K562 (cell line): ENCODE measurements at regions not wholly inside any gene's neighbourhood (a gene's known extent, or its start where the extent isn't known, plus 50 kb on each side); places are given as distances from the start of the nearest gene placed in this dataset.
"Not testable (repeated sequence)": the region's sequence is repeated elsewhere in the genome, so short reads cannot be mapped to it uniquely, and the experiment has no call there.

Source experiments
- ATAC-seq: fragments of 200-7000 bp; cut with Tn5 transposase; 3 replicates; pipeline ENCODE4 v1.9.1; 2020; ENCODE audit warnings: moderate library complexity
- BruUV-seq: library from RNA; stranded (reverse); fragments of 400-500 nt; replicated peaks from 2 replicates; lab custom pipeline; 2021; lab: Mats Ljungman, UMichigan
- CTCF ChIA-PET: fragments of 300-600 bp; formaldehyde crosslinking; extraction: SDS; loops from one replicate; lab custom pipeline; 2021; ENCODE audit warnings: low intra/inter-chr PET ratio; lab: Yijun Ruan, JAX
- POLR2A ChIA-PET: fragments of 300-600, 350-650 bp; sonication (Branson Sonifier 250); formaldehyde crosslinking; extraction: SDS; loops from one replicate; lab custom pipeline; 2021; ENCODE audit warnings: antibody characterized with exemption, inconsistent platforms; lab: Yijun Ruan, JAX
- DNase-seq, 4 experiments: peaks; one replicate each; pipeline versions ENCODE4 v3.0.0 to v3.0.0-alpha.2; 2011 to 2018; ENCODE audit warnings: low spot score in 3 of 4, mixed read lengths in 3 of 4; ENCODE audit errors: extremely low read depth in 1 of 4
- FAIRE-seq: peaks from 2 replicates; lab custom pipeline; 2011; peaks lifted over from hg19 to GRCh38; lab: Jason Lieb, UNC
- H2AFZ ChIP-seq: 2 replicates; pipeline ENCODE4 v1.6.0; 2011; ENCODE audit warnings: low read depth, low read length, control low read depth, inconsistent platforms
- H3K27ac ChIP-seq: fragments of 200-600 bp; 3 replicates; pipeline ENCODE4 v1.8.0; 2011; ENCODE audit warnings: low read depth, mild to moderate bottlenecking, control low read depth, inconsistent platforms, low read length, moderate library complexity, mixed read lengths; ENCODE audit errors: extremely low read depth
- H3K27me3 ChIP-seq, 2 experiments: fragments of 300-600 bp in 1 of 2; 2 replicates in 1 of 2; 3 replicates in 1 of 2; pipeline versions ENCODE4 v1.6.0 to v1.8.0; 2011; ENCODE audit warnings: inconsistent platforms in 2 of 2, low read length in 2 of 2, mild to moderate bottlenecking in 1 of 2, mixed read lengths in 1 of 2, moderate library complexity in 1 of 2; ENCODE audit not compliant: control insufficient read depth in 2 of 2, insufficient read depth in 2 of 2
- H3K36me3 ChIP-seq: fragments of 300-600 bp; 3 replicates; pipeline ENCODE4 v1.8.0; 2011; ENCODE audit warnings: mild to moderate bottlenecking, low read length, inconsistent platforms; ENCODE audit not compliant: control insufficient read depth, insufficient read depth
- H3K4me1 ChIP-seq, 2 experiments: fragments of 200-600 bp in 1 of 2; replicated peaks in 1 of 2; 2 replicates in 1 of 2; 3 replicates in 1 of 2; pipeline versions ENCODE4 v1.5.1 to v1.8.0; 2011; ENCODE audit warnings: inconsistent platforms in 2 of 2, low read length in 2 of 2, mild to moderate bottlenecking in 1 of 2, mixed read lengths in 1 of 2, moderate library complexity in 1 of 2; ENCODE audit not compliant: control insufficient read depth in 2 of 2, insufficient read depth in 2 of 2
- H3K4me2 ChIP-seq: 2 replicates; pipeline ENCODE4 v1.6.1; 2011; ENCODE audit warnings: low read length, control low read depth, inconsistent platforms, mixed read lengths; ENCODE audit not compliant: insufficient read depth
- H3K4me3 ChIP-seq: fragments of 200-600 bp; sonication (generic), shearing (Covaris generic); 2 replicates; pipeline ENCODE4 v1.5.1; 2016; ENCODE audit warnings: control low read depth, inconsistent platforms
- H3K79me2 ChIP-seq: fragments of 200-600 bp; 3 replicates; pipeline ENCODE4 v1.8.0; 2011; ENCODE audit warnings: low read length, inconsistent platforms; ENCODE audit not compliant: control insufficient read depth, insufficient read depth
- H3K9ac ChIP-seq, 2 experiments: 2 replicates each; pipeline versions ENCODE4 v1.6.0 to v1.6.1; 2011; ENCODE audit warnings: low read depth in 2 of 2, low read length in 2 of 2, control low read depth in 1 of 2, inconsistent platforms in 1 of 2, mild to moderate bottlenecking in 1 of 2, mixed read lengths in 1 of 2; ENCODE audit not compliant: insufficient read depth in 1 of 2
- H3K9me1 ChIP-seq: one replicate; pipeline ENCODE4 v1.6.0; 2011; ENCODE audit warnings: inconsistent platforms, mild to moderate bottlenecking, low read length, moderate library complexity; ENCODE audit not compliant: control insufficient read depth, insufficient read depth
- H3K9me3 ChIP-seq: replicated peaks from 2 replicates; pipeline ENCODE4 v1.5.1; 2011; ENCODE audit warnings: low read depth, low read length, inconsistent platforms; ENCODE audit not compliant: control insufficient read depth, insufficient read depth
- H4K20me1 ChIP-seq: replicated peaks from 2 replicates; pipeline ENCODE4 v1.6.1; 2011; ENCODE audit warnings: low read length, inconsistent platforms, mixed read lengths; ENCODE audit not compliant: control insufficient read depth, insufficient read depth
- IRF1 ChIP-seq: sonication (generic); formaldehyde crosslinking; IDR thresholded peaks from 2 replicates; pipeline ENCODE4 v1.8.0; 2022; ENCODE audit warnings: missing genetic modification reagents, mild to moderate bottlenecking, borderline replicate concordance
- SIRT6 ChIP-seq: IDR thresholded peaks from one replicate; pipeline ENCODE4 v1.6.1; 2012; ENCODE audit warnings: low read depth, mild to moderate bottlenecking, control low read depth, inconsistent platforms, low read length, moderate library complexity
- SMAD1 ChIP-seq: fragments of 150-350 bp; IDR thresholded peaks from 2 replicates; pipeline ENCODE4 v1.6.1; 2014; ENCODE audit warnings: low read length, low read depth; ENCODE audit not compliant: partially characterized antibody
- SPI1 ChIP-seq: IDR thresholded peaks from 2 replicates; pipeline ENCODE4 v1.6.1; 2011; ENCODE audit warnings: low read depth, low read length, control low read depth, borderline replicate concordance
- ZBTB8A ChIP-seq: fragments of 450-650 bp; IDR thresholded peaks from 2 replicates; pipeline ENCODE4 v1.6.1; 2018; ENCODE audit warnings: mild to moderate bottlenecking, moderate library complexity; ENCODE audit not compliant: partially characterized antibody
- ZNF165 ChIP-seq: fragments of 250-450 bp; sonication (Bioruptor Pico); IDR thresholded peaks from 2 replicates; pipeline ENCODE4 v1.4.0; 2020; ENCODE audit warnings: borderline replicate concordance
- ZNF175 ChIP-seq: fragments of 200-800 bp; sonication (Bioruptor generic); IDR thresholded peaks from 2 replicates; pipeline ENCODE4 v1.6.1; 2016; ENCODE audit warnings: low read depth, mild to moderate bottlenecking, missing genetic modification characterization, missing compliant biosample characterization
- ZNF212 ChIP-seq: fragments of 450-650 bp; formaldehyde crosslinking; IDR thresholded peaks from 2 replicates; pipeline ENCODE4 v1.4.0; 2020; ENCODE audit warnings: mild to moderate bottlenecking
- ZSCAN29 ChIP-seq: fragments of 450-650 bp; IDR thresholded peaks from 2 replicates; pipeline ENCODE4 v1.6.1; 2017
- WGBS: fragments of 100-300 bp; shearing (Covaris generic); methylation state at CpG from one replicate; pipeline ENCODE4 v1.1.6; 2016; ENCODE audit warnings: low coverage, mixed read lengths; ENCODE audit not compliant: insufficient coverage; ENCODE audit errors: missing lambda C conversion rate; 5-methylcytosine and 5-hydroxymethylcytosine counted together
- in situ Hi-C: fragments of 300-500 bp; cut with MboI; formaldehyde crosslinking; loops from 4 replicates; pipeline ENCODE4 v1.15.0; 2018; ENCODE audit warnings: inconsistent platforms, mixed read lengths
- intact Hi-C: fragments of 100-400 bp; cut with micrococcal nuclease; formaldehyde crosslinking; loops from 2 replicates; pipeline ENCODE4 v1.14.2; 2022
- TF ChIP-seq, protein P1 (sequence below): sonication (generic); formaldehyde crosslinking; IDR thresholded peaks from 2 replicates; pipeline ENCODE4 v1.8.0; 2023; ENCODE audit warnings: mild to moderate bottlenecking, missing genetic modification reagents
- TF ChIP-seq, protein P2 (sequence below): fragments of 450-650 bp; IDR thresholded peaks from 2 replicates; pipeline ENCODE4 v1.6.1; 2017; ENCODE audit warnings: mild to moderate bottlenecking, moderate library complexity

- 90% methylated on average over 21 of the region's 21 CpGs for WGBS
- not testable (repeated sequence) for BruUV-seq, H3K27ac ChIP-seq
- 0 out of 2 replicates have a peak, but pooled peaks have one; percentile 7 for TF ChIP-seq SPI1
- TF ChIP-seq, all 486 proteins: peak for 1; not testable (repeated sequence) for 485
- POLR2A ChIA-PET = interaction anchor here (1.0 kb wide), 1 partner anchor 217 kb away, joined by 4 read pairs; no protein-coding TSS in a partner anchor
- H3K79me2 ChIP-seq, H3K9me3 ChIP-seq, H3K4me2 ChIP-seq, H3K4me1 ChIP-seq, CTCF ChIA-PET, intact Hi-C loops, H2AFZ ChIP-seq, H3K27me3 ChIP-seq, H4K20me1 ChIP-seq, H3K9ac ChIP-seq, H3K9me1 ChIP-seq, FAIRE-seq, ATAC-seq, in situ Hi-C loops, H3K4me3 ChIP-seq, DNase-seq: not testable (repeated sequence)
- peaks cover 92% of the 10 kb centered on the region for H3K36me3 ChIP-seq
Observed at GRCh38 chr7:149600669-149601330, 103.2 kb upstream of the ZNF746 start.

- FAIRE-seq (no peak), DNase-seq (no peak), ATAC-seq (no peak)
- Histone ChIP-seq H2AFZ (no peak overlapping the region), H3K27me3 (no peaks in the 10 kb centered on the region), H3K27ac (no peak overlapping the region), H3K4me2 (no peak overlapping the region), H3K9me3 (no peaks in the 10 kb centered on the region), H3K36me3 (peaks cover 94% of the 10 kb centered on the region), H4K20me1 (no peaks in the 10 kb centered on the region), H3K9me1 (no peaks in the 10 kb centered on the region), H3K4me1 (no peaks in the 10 kb centered on the region), H3K4me3 (no peak overlapping the region), H3K79me2 (no peaks in the 10 kb centered on the region), H3K9ac (no peak overlapping the region)
- intact Hi-C loops (loop anchor here (5.0 kb wide), 1 partner anchor 102 kb away; the partner anchor contains the start of gene ZNF746), in situ Hi-C loops (no loop called here)
- BruUV-seq = no TSS peak
- WGBS = 82% methylated on average over 7 of the region's 7 CpGs
- CTCF ChIA-PET = no interaction called here
- POLR2A ChIA-PET = interaction anchor here (0.7 kb wide), 1 partner anchor 17 kb away, joined by 3 read pairs; no protein-coding TSS in a partner anchor
- TF ChIP-seq ZNF165 (CRISPR knock-in tag) (no peak), ZSCAN29 (no peak), SMAD1 (no peak), SIRT6 (no peak), ZNF212 (no peak), IRF1 (CRISPR knock-in tag) (no peak), ZNF175 (no peak), ZBTB8A (no peak)
- TF ChIP-seq, protein P1, sequence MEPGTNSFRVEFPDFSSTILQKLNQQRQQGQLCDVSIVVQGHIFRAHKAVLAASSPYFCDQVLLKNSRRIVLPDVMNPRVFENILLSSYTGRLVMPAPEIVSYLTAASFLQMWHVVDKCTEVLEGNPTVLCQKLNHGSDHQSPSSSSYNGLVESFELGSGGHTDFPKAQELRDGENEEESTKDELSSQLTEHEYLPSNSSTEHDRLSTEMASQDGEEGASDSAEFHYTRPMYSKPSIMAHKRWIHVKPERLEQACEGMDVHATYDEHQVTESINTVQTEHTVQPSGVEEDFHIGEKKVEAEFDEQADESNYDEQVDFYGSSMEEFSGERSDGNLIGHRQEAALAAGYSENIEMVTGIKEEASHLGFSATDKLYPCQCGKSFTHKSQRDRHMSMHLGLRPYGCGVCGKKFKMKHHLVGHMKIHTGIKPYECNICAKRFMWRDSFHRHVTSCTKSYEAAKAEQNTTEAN (CRISPR knock-in tag) = no peak
- TF ChIP-seq, protein P2, sequence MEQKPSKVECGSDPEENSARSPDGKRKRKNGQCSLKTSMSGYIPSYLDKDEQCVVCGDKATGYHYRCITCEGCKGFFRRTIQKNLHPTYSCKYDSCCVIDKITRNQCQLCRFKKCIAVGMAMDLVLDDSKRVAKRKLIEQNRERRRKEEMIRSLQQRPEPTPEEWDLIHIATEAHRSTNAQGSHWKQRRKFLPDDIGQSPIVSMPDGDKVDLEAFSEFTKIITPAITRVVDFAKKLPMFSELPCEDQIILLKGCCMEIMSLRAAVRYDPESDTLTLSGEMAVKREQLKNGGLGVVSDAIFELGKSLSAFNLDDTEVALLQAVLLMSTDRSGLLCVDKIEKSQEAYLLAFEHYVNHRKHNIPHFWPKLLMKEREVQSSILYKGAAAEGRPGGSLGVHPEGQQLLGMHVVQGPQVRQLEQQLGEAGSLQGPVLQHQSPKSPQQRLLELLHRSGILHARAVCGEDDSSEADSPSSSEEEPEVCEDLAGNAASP = no peak
Observed at GRCh38 chr7:149599636-149600206, 102.1 kb upstream of the ZNF746 start.
